NCI-H2171 (cell line): ENCODE measurements at regions not wholly inside any gene's neighbourhood (a gene's known extent, or its start where the extent isn't known, plus 50 kb on each side); places are given as distances from the start of the nearest gene placed in this dataset.
"Not testable (repeated sequence)": the region's sequence is repeated elsewhere in the genome, so short reads cannot be mapped to it uniquely, and the experiment has no call there.

Experiments used
- DNase-seq: peaks from one replicate; lab custom pipeline; 2025; lab: John Stamatoyannopoulos, UW

GRCh38 chr13:85212692-85213091 is 586.5 kb downstream of the SLITRK6 start:
- DNase-seq = no peak

GRCh38 chr13:85204668-85205344 is 594.4 kb downstream of the SLITRK6 start:
- DNase-seq = no peak

- no peak for DNase-seq
Observed at GRCh38 chr13:85197431-85197830, 601.8 kb downstream of the SLITRK6 start.

- DNase-seq = no peak
Observed at GRCh38 chr13:85194482-85194881, 604.7 kb downstream of the SLITRK6 start.

GRCh38 chr13:85191996-85192718 is 607.1 kb downstream of the SLITRK6 start:
- DNase-seq = no peak

GRCh38 chr13:85186356-85187045 is 612.7 kb downstream of the SLITRK6 start:
- DNase-seq = no peak

GRCh38 chr13:85174291-85174690 is 624.9 kb downstream of the SLITRK6 start:
- no peak for DNase-seq

- no peak for DNase-seq
Observed at GRCh38 chr13:85170372-85170771, 628.8 kb downstream of the SLITRK6 start.

GRCh38 chr13:85166891-85167290 is 632.3 kb downstream of the SLITRK6 start:
- no peak for DNase-seq

GRCh38 chr13:85163063-85163462 is 636.2 kb downstream of the SLITRK6 start:
- DNase-seq = no peak

- no peak for DNase-seq
Observed at GRCh38 chr13:85148009-85148408, 651.2 kb downstream of the SLITRK6 start.

- DNase-seq = no peak
Observed at GRCh38 chr13:85142351-85142927, 656.8 kb downstream of the SLITRK6 start.

GRCh38 chr13:85141401-85141800 is 657.8 kb downstream of the SLITRK6 start:
- DNase-seq = no peak

GRCh38 chr13:85140192-85140591 is 659.0 kb downstream of the SLITRK6 start:
- no peak for DNase-seq

GRCh38 chr13:85137516-85137915 is 661.7 kb downstream of the SLITRK6 start:
- DNase-seq = no peak

GRCh38 chr13:85132986-85133385 is 666.2 kb downstream of the SLITRK6 start:
- DNase-seq = no peak

GRCh38 chr13:85123501-85123900 is 675.7 kb downstream of the SLITRK6 start:
- not testable (repeated sequence) for DNase-seq

- DNase-seq = no peak
Observed at GRCh38 chr13:85108356-85108755, 690.9 kb downstream of the SLITRK6 start.

- no peak for DNase-seq
Observed at GRCh38 chr13:85099245-85099644, 700.0 kb downstream of the SLITRK6 start.

- no peak for DNase-seq
Observed at GRCh38 chr13:85095418-85096272, 703.6 kb downstream of the SLITRK6 start.

- no peak for DNase-seq
Observed at GRCh38 chr13:85093808-85094207, 705.4 kb downstream of the SLITRK6 start.
